ENCODE measurements at regions not wholly inside any gene's neighbourhood (a gene's known extent, or its start where the extent isn't known, plus 50 kb on each side); places are given as distances from the start of the nearest gene placed in this dataset.
"Not testable (repeated sequence)": the region's sequence is repeated elsewhere in the genome, so short reads cannot be mapped to it uniquely, and the experiment has no call there.

DNA sequence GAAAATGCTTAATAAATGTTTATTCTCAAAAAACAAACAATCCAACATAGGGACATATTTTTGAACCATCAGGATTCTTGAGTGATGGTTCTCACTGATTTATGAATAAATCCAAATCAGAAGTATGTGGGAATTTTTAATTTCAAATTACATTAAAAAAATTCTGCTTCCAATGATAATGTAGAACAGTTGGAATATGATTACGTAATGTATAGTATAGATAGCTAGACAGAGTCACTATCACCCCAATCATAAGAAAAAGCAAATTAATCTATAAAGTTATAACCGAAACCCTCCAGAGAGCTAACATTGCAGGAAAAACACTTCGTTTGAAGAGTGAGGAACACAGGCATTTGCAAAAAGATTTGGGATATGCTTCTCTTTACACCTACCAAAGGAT, 1600.6 kb upstream of the B3GALT2 start:
- no peak for DNase-seq (ENCODE audit: extremely low read depth, low read depth, low spot score)

DNA sequence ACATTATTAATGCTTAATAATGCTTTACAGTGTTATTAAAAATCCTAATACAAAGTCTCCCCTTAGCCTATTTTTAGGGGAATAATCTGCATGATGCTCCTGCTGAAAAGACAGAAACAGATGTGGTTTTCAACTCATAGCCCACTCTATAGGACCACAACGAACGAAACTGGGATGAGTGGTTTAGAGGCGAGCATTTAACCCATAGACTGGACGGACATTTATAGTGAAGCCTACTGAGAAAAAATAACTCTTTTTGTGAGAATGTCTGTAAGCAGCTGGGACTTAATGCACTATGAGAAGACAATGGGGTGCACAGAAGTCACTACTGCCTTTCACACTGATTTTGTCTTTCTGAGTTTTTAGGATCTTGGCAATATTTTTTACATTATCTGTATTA, 1599.6 kb upstream of the B3GALT2 start:
- DNase-seq (ENCODE audit: extremely low read depth, low read depth, low spot score), result no peak

DNA sequence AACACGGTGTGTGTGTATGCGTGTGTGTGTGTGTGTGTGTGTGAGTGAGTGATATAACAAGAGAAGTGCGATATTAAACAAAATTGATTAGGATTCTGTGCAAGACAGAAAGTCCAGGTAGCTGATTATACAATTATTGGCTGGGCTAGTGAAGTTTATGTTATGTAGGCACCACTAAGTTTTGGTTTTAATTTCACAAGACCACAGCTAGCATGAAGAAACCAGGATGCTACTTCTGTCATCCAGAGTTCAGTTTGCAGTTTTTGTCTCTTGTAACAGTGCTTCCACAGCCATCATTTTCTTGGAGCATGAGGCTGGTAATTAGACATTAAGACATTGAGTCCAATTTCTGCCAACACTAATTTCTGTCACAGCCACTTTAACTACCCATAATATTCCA, 1590.2 kb upstream of the B3GALT2 start:
- DNase-seq (ENCODE audit: extremely low read depth, low read depth, low spot score), result no peak

DNA sequence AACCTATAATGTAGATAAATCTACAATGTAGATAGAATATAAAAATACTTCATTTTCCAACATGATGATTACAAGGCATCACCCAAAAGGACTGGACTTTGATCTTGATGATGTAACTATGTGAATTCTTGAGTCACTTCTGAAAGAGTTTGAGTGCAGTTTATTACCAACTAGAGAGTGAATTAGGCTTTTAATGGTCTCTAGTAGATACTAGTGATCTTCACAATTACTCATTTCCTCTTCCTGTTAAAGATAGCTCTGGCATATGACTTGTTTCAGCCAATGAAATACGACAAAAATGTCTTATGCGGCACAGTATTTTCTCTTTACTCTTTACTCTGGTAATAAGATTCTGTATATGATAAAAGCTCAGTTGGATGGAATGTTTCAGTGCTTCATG, 1588.1 kb upstream of the B3GALT2 start:
- no peak for DNase-seq (ENCODE audit: extremely low read depth, low read depth, low spot score)

- no peak for DNase-seq (ENCODE audit: extremely low read depth, low read depth, low spot score)
Observed at GRCh38 chr1:194755241-194755994, 1569.0 kb upstream of the B3GALT2 start.

DNA sequence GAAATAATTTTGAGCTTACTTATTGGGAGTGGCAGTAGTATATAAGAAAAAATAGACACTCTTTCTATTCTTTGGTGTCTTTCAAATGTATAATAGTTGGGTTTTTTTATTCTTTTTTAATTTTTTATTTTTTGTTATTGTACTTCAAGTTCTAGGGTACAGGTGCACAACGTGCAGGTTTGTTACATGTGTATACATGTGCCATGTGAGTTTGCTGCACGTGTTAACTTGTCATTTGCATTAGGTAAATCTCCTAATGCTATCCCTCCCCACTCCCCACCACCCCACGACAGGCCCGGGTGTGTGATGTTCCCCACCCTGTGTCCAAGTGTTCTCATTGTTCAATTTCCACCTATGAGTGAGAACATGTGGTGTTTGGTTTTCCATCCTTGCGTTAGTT, 1552.4 kb upstream of the B3GALT2 start:
- not testable (repeated sequence) for DNase-seq (ENCODE audit: extremely low read depth, low read depth, low spot score)

- no peak for DNase-seq (ENCODE audit: extremely low read depth, low read depth, low spot score)
Observed at GRCh38 chr1:194734970-194735369, 1548.6 kb upstream of the B3GALT2 start.

- no peak for DNase-seq (ENCODE audit: extremely low read depth, low read depth, low spot score)
Observed at GRCh38 chr1:194731025-194731424, 1544.6 kb upstream of the B3GALT2 start.

DNA sequence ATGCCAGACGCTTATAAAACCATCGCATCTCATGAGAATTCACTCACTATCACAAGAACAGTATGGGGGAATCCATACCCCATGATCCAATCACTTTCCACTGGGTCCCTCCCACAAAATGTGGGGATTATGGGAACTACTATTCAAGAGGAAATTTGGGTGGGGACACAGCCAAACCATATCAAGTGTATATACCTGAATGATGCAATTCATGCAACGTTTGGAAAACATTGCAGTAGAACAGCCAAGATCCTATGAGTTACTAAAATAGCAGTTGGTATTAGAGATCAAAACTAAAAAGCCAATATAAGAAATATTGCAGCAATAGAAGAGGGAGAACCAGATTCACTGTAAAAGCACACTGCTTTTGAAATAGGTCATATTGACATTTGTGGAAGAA, 1543.9 kb upstream of the B3GALT2 start:
- no peak for DNase-seq (ENCODE audit: extremely low read depth, low read depth, low spot score)

GRCh38 chr1:194723067-194723466, 1536.7 kb upstream of the B3GALT2 start:
- DNase-seq (ENCODE audit: extremely low read depth, low read depth, low spot score), result no peak

DNA sequence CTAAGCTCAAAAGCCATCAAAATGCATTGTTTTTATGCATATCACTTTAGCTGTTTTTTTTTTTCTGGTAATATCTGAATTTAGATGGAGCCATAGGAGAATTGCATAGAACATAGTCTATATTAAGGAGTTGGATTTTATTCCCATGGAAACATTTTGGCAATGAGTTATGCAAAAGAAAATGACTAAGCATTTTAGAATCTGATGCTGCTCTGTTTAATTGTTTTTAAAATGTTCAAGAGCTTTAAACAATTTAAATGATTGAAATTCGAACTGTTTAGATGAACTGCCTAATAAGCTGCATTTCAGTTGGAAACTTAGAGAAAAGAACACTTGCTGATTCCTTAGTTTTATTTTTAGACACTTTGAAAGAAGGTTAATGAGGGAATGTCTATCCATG, 1531.5 kb upstream of the B3GALT2 start:
- DNase-seq (ENCODE audit: extremely low read depth, low read depth, low spot score), result no peak

- DNase-seq (ENCODE audit: extremely low read depth, low read depth, low spot score), result no peak
Observed at GRCh38 chr1:194717334-194717733, 1530.9 kb upstream of the B3GALT2 start.

GRCh38 chr1:194710671-194711070, 1524.3 kb upstream of the B3GALT2 start:
- no peak for DNase-seq (ENCODE audit: extremely low read depth, low read depth, low spot score)

DNA sequence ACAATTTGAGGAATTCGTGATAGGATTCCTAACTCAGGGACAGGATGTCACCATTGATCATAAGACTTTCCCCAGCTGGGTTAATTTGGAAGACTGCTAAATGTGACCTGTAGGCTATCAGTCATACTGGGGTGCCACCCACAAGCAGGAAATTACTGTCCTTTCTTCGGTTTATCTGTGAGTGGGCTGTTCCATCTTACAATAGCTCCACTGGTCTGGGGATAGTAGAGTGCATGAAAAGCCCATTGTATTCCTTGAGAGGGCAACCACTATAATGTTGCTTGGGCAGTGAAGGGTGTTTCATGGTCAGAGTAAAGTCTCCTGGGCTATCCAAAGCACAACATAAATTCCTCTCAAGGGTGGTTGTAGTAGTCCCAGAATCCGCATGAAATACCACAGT, 1523.0 kb upstream of the B3GALT2 start:
- no peak for DNase-seq (ENCODE audit: extremely low read depth, low read depth, low spot score)

GRCh38 chr1:194707074-194707473, 1520.7 kb upstream of the B3GALT2 start:
- no peak for DNase-seq (ENCODE audit: extremely low read depth, low read depth, low spot score)

- no peak for DNase-seq (ENCODE audit: extremely low read depth, low read depth, low spot score)
Observed at GRCh38 chr1:194705123-194705854, 1518.9 kb upstream of the B3GALT2 start.

DNA sequence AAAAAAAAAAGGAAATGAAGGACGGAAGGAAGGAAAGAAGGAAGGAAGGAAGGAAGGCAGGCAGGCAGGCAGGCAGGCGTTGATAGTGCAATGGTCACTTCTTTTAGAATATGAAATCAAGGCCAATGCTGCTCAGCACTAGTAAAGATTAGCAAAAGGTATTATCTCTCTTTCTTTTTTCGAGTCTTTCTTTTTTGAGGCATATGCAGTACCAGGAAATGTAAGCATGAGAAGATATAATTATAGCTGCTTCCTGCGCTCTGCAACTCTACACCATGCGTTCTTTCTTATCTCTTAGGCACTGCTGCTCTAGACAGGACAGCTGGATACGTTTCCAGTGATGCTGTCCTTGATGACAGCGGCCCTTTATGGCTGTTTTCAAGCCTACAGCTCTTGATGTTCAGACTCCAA, 1512.5 kb upstream of the B3GALT2 start:
- no peak for DNase-seq (ENCODE audit: extremely low read depth, low read depth, low spot score)

DNA sequence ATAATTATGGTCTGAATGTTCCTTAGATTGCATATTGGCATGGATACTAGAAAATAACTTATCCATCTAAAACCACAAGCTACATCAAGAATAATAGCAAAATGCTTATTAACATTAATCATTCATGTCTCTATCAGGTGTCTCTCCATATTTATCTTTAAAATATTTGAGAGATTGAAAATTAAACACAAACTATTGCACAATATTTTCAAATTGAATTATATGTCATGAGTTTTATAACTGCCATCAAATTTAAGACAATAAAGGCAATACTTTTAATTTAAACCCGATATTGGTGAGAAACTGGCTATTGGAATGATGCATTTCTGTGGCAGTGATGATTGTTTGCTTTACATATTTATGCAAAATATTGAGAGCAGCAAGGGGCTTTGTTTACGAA, 1506.8 kb upstream of the B3GALT2 start:
- DNase-seq (ENCODE audit: extremely low read depth, low read depth, low spot score), result no peak

DNA sequence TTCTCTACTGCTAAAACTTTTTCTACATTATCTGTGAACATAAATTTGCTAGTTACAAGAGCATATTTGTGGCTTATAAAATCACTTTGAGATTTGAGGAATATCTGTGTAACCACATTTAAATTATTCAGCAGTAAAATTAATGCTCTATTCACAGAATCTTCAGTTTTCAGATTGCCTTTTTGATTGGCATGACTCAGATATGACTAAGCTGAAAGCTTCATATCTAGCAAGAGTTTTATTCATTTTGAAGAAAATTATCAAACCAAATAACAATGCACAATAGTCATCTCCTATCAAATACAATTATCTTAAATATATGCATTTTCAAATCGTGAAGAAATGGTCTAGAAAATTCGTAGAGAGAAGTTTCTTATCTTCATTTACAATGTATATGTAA, 1498.2 kb upstream of the B3GALT2 start:
- no peak for DNase-seq (ENCODE audit: extremely low read depth, low read depth, low spot score)

DNA sequence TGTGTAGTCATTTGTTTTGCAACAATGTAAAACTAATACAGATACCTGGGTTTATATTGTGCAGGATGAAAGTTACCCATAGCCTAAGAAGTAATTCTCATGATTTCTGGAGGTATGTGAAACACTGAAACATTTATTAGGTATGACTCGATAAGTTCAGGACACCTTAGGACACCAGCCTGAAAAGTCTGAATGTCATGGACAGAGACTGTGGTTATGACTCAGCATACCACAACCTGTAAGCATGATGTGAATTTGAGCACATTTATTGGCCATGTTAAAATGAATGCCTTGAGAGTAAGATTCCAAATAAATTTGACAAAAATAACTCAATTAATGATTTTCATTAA, 1471.7 kb upstream of the B3GALT2 start:
- DNase-seq (ENCODE audit: extremely low read depth, low read depth, low spot score), result no peak

DNA sequence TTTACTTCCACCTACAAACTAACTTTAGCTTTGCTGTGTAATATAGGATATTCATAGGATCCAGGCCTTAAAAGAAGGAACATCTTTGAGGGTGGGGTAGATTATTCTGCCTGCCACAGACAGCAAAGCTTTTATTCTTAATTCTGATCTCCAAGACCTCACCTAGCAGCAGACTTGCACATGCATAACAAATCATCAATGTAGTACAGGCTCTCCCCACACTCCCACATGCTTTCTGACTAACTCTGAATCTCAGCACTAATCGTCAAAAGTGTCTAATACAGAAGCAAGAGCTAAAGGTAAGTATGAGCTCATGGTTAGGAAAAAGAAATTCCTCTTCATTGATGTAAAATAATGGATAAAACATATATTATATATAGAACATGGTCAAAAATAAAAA, 1468.5 kb upstream of the B3GALT2 start:
- no peak for DNase-seq (ENCODE audit: extremely low read depth, low read depth, low spot score)

GRCh38 chr1:194653385-194653784, 1467.0 kb upstream of the B3GALT2 start:
- no peak for DNase-seq (ENCODE audit: extremely low read depth, low read depth, low spot score)

- no peak for DNase-seq (ENCODE audit: extremely low read depth, low read depth, low spot score)
Observed at GRCh38 chr1:194647118-194647517, 1460.7 kb upstream of the B3GALT2 start.

Data from glomerular endothelial cell (primary cell).